ENCODE measurements at regions not wholly inside any gene's neighbourhood (a gene's known extent, or its start where the extent isn't known, plus 50 kb on each side); places are given as distances from the start of the nearest gene placed in this dataset.
"Not testable (repeated sequence)": the region's sequence is repeated elsewhere in the genome, so short reads cannot be mapped to it uniquely, and the experiment has no call there.

DNA sequence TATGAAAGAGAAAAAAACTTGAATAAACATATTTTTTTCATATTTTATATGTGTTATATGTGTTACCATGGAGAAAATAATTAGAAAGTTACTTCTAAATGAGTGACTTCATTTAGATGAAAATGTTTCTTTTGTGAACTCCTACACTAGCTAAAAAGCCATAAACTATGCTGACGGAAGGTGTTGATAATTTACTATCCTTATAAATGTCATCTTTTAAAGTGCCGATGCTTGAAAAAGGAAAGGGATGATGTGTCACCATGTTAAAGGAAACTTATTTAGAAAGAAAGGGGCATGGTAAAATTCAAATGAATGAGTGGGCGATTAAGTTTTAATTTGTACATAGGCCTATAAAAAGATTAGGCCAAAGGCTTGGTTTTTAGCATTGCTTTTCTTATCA lies 133.8 kb downstream of the SPRY1 start:
- peaks cover 0 to 8% (median 2%) of the 10 kb centered on the region in 4 donors for H3K9me3 ChIP-seq
- H3K27ac ChIP-seq, result no peak overlapping the region
- no peak for DNase-seq (ENCODE audit: low spot score in 2 of 2)
- no peak overlapping the region for H3K4me3 ChIP-seq
- no peak for TF ChIP-seq POLR2A (IDR thresholded peaks at IDR 0.05)
- TF ChIP-seq CTCF (IDR thresholded peaks at IDR 0.05), result no peak
- TF ChIP-seq EP300 (IDR thresholded peaks at IDR 0.05), result no peak
- WGBS, 2 donors, result 84 to 87% methylated on average over 3 of the region's 3 CpGs
- H3K27me3 ChIP-seq, result no peaks in the 10 kb centered on the region
- H3K36me3 ChIP-seq, result no peaks in the 10 kb centered on the region
- H3K4me1 ChIP-seq, result no peaks in the 10 kb centered on the region

DNA sequence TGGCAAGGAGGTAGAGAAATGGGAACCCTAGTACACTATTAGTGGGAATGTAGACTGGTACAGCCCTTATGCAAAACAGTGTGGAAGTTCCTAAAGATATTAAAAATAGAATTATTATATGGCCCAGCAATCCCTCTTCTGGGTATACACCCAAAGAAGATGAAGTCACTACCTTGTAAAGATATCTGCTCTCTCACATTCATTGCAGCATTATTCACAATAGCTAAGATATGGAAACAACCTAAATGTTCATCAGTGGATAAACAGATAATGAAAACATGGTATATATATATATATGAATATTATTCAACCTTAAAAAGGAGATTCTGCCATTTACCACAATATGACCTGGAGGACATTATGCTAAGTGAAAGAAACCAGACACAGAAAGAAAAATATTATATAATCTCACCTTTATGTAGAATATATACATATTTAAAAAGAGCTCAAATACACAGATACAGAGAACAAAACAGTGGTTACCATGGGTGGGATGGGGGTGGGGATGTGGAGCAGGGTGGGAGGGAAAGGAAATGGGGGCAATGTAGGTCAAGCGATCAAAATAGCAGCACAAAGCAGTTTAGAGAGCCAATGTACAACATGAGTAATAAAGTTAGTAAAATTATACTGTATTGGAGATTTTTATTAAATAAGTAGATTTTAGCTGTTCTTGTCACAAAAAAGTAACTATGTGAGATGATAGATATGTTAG lies 138.6 kb downstream of the SPRY1 start:
- Histone ChIP-seq H3K4me1 (no peaks in the 10 kb centered on the region), H3K27me3 (no peaks in the 10 kb centered on the region), H3K27ac (no peak overlapping the region), H3K4me3 (no peak overlapping the region), H3K9me3 (peaks cover 0 to 8% (median 2%) of the 10 kb centered on the region in 4 donors), H3K36me3 (no peaks in the 10 kb centered on the region)
- 60 to 76% methylated on average over 1 of the region's 1 CpG for WGBS, 2 donors
- TF ChIP-seq POLR2A (IDR thresholded peaks at IDR 0.05) (no peak), EP300 (IDR thresholded peaks at IDR 0.05) (no peak), CTCF (IDR thresholded peaks at IDR 0.05) (no peak)
- DNase-seq (ENCODE audit: low spot score in 2 of 2), result no peak

DNA sequence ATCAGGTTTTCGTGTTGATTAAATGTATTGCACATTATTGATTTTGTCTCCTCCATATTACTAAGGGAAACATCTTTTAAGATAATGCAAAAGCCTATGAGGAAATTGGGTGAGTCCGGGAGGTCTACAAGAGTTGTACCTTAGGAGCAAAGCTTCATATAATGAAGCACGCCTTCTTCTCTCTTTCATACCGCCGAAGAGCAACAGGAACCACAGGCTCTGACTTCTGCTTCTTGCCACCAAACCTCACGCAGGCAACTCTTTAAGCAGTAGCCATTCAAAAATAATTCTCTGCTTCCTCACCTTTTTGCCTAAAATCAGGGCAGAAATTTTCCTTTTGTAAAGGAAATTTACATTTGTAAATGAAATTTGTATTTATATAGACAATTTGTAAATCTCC lies 139.6 kb downstream of the SPRY1 start:
- 81 to 86% methylated on average over 6 of the region's 6 CpGs for WGBS, 2 donors
- no peak overlapping the region for H3K27ac ChIP-seq
- no peaks in the 10 kb centered on the region for H3K36me3 ChIP-seq
- peaks cover 0 to 8% (median 2%) of the 10 kb centered on the region in 4 donors for H3K9me3 ChIP-seq
- no peak for TF ChIP-seq CTCF (IDR thresholded peaks at IDR 0.05)
- TF ChIP-seq POLR2A (IDR thresholded peaks at IDR 0.05), result no peak
- no peak for TF ChIP-seq EP300 (IDR thresholded peaks at IDR 0.05)
- no peak overlapping the region for H3K4me3 ChIP-seq
- no peak for DNase-seq (ENCODE audit: low spot score in 2 of 2)
- no peaks in the 10 kb centered on the region for H3K27me3 ChIP-seq
- no peaks in the 10 kb centered on the region for H3K4me1 ChIP-seq

DNA sequence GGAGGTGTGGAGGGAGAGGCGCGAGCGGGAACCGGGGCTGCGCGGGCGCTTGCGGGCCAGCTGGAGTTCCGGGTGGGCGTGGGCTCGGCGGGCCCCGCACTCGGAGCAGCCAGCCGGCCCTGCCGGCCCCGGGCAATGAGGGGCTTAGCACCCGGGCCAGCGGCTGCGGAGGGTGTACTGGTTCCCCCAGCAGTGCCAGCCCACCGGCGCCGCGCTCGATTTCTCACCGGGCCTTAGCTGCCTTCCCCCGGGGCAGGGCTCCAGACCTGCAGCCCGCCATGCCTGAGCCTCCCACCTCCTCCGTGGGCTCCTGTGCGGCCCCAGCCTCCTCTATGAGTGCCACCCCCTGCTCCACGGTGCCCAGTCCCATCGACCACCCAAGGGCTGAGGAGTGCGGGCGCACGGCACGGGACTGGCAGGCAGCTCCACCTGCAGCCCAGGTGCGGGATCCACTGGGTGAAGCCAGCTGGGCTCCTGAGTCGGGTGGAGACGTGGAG lies 141.4 kb downstream of the SPRY1 start:
- 90 to 96% methylated on average over 13 to 24 of the region's 39 CpGs for WGBS, 2 donors
- H3K36me3 ChIP-seq; DNase-seq (ENCODE audit: low spot score in 2 of 2); H3K4me3 ChIP-seq; H3K9me3 ChIP-seq; H3K27me3 ChIP-seq; H3K27ac ChIP-seq; H3K4me1 ChIP-seq: not testable (repeated sequence)

DNA sequence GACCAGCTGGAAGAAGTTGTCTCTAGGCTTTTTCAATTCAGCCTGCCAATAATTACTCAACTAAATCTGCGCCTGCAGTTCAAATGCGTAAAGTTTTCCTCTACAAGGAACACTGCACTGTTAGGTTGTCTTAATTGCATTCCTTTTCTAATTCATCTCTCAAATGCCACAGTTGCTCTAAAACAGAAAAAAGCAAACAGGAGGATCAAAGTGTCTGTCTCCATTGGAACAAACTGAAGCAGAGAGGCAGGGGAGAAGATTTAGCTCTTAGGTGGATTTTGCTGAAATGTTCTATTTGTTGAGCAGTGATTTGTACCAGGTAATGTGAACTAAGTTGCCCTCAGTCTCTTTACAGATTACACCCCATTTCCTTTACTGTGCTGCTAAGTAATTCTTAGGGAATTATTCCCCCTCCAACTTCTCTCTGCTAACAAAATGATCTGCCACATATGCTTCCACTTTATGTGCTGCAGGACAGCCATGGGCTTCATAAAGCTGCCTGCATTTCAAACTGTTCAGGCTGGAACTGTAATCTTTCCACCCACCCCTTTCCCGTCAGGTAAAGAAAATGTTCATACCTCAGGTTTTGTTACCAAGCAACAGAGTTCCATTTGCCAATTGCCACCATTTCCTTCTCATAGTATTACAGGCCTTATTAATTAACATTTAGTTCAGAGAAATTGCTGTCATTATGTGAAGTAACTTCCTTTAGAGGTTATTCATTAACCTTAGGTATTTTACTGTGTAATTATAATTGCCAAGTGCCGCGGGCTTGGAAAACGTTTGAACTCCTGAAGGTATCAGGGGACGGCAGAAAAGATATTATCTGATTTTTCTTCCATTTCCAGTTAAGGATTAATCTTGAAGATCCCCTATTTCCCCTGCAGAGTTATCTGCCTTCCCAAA lies 149.3 kb downstream of the SPRY1 start:
- Histone ChIP-seq H3K4me3 (no peak overlapping the region), H3K27me3 (no peaks in the 10 kb centered on the region), H3K9me3 (peaks cover 0 to 7% (median 0%) of the 10 kb centered on the region in 4 donors), H3K27ac (no peak overlapping the region), H3K4me1 (peaks cover 0 to 8% (median 0%) of the 10 kb centered on the region in 4 donors), H3K36me3 (no peaks in the 10 kb centered on the region)
- WGBS, 2 donors, result 52 to 64% methylated on average over 7 of the region's 7 CpGs
- no peak for DNase-seq (ENCODE audit: low spot score in 2 of 2)
- TF ChIP-seq POLR2A (IDR thresholded peaks at IDR 0.05), result no peak
- TF ChIP-seq CTCF (IDR thresholded peaks at IDR 0.05), result no peak
- no peak for TF ChIP-seq EP300 (IDR thresholded peaks at IDR 0.05)
